HCT116 (cell line): ENCODE measurements at regions not wholly inside any gene's neighbourhood (a gene's known extent, or its start where the extent isn't known, plus 50 kb on each side); places are given as distances from the start of the nearest gene placed in this dataset.

Experiments
- ATAC-seq: fragments of 200-7000 bp; cut with Tn5 transposase; 2 replicates; pipeline ENCODE4 v1.9.1; 2020; ENCODE audit warnings: mild to moderate bottlenecking, moderate library complexity
- BruUV-seq: library from RNA; stranded (reverse); fragments of 400-500 nt; replicated peaks from 2 replicates; lab custom pipeline; 2021; lab: Mats Ljungman, UMichigan
- CTCF ChIA-PET: fragments of 300-600 bp; sonication (Branson Sonifier 250); formaldehyde crosslinking; loops from one replicate; lab custom pipeline; 2021; ENCODE audit warnings: antibody characterized with exemption; lab: Charles Lee
- POLR2A ChIA-PET: fragments of 300-600, 350-600 bp; sonication (Branson Sonifier 250); formaldehyde crosslinking; loops from one replicate; lab custom pipeline; 2021; ENCODE audit warnings: antibody characterized with exemption; lab: Charles Lee
- RAD21 ChIA-PET, 2 experiments: fragments of 300-600 bp; sonication (Branson Sonifier 250); formaldehyde crosslinking; loops; one replicate each; lab custom pipeline; 2023; ENCODE audit warnings: low total read pairs in 2 of 2; ENCODE audit not compliant: uncharacterized antibody in 2 of 2, unreplicated experiment in 2 of 2, low non-redundant PET in 1 of 2; lab: Charles Lee
- DNase-seq: peaks from one replicate; pipeline ENCODE4 v3.0.0-alpha.2; 2010; ENCODE audit warnings: low read depth, low spot score
- H2AFZ ChIP-seq: fragments of 200-600 bp; shearing (Covaris generic), sonication (generic); 2 replicates; pipeline ENCODE4 v1.6.1; 2017; ENCODE audit warnings: low read depth, mixed run types, mixed read lengths, antibody characterized with exemption, low read length; ENCODE audit not compliant: poor library complexity, severe bottlenecking
- H3K27ac ChIP-seq: 2 replicates; pipeline ENCODE4 v1.5.1; 2012; ENCODE audit warnings: low read depth, low read length
- H3K27me3 ChIP-seq: fragments of 200-600 bp; sonication (generic); 2 replicates; pipeline ENCODE4 v1.6.1; 2016; ENCODE audit warnings: mixed run types, low read length, mixed read lengths; ENCODE audit not compliant: insufficient read depth
- H3K36me3 ChIP-seq, 2 experiments: fragments of 200-500 bp in 1 of 2; fragments of 200-600 bp in 1 of 2; sonication (Bioruptor generic) in 1 of 2; sonication (generic) in 1 of 2; 2 replicates each; pipeline versions ENCODE4 v1.5.1 to v1.6.1; 2014 to 2016; ENCODE audit warnings: low read length in 2 of 2, inconsistent platforms in 1 of 2, mixed read lengths in 1 of 2, mixed run types in 1 of 2; ENCODE audit not compliant: insufficient read depth in 2 of 2, control insufficient read depth in 1 of 2
- H3K4me1 ChIP-seq, 2 experiments: fragments of 200-600 bp in 1 of 2; sonication (generic) in 1 of 2; 2 replicates each; pipeline versions ENCODE4 v1.5.1 to v1.6.1; 2012 to 2017; ENCODE audit warnings: low read length in 2 of 2, inconsistent platforms in 1 of 2, mild to moderate bottlenecking in 1 of 2, mixed read lengths in 1 of 2, mixed run types in 1 of 2, moderate library complexity in 1 of 2; ENCODE audit not compliant: insufficient read depth in 2 of 2, control insufficient read depth in 1 of 2
- H3K4me2 ChIP-seq: fragments of 200-600 bp; sonication (generic); 2 replicates; pipeline ENCODE4 v1.6.1; 2017; ENCODE audit warnings: mixed run types, low read length, mixed read lengths
- H3K4me3 ChIP-seq, 2 experiments: fragments of 200-600 bp in 1 of 2; sonication (generic) in 1 of 2; replicated peaks in 1 of 2; 2 replicates each; pipeline ENCODE4 v1.5.1; 2011 to 2016; ENCODE audit warnings: low read length in 2 of 2, control low read depth in 1 of 2, low read depth in 1 of 2, mild to moderate bottlenecking in 1 of 2, mixed read lengths in 1 of 2, mixed run types in 1 of 2
- H3K79me2 ChIP-seq: fragments of 200-600 bp; sonication (generic); 2 replicates; pipeline ENCODE4 v1.6.1; 2017; ENCODE audit warnings: mild to moderate bottlenecking, mixed run types, low read length, moderate library complexity, mixed read lengths; ENCODE audit not compliant: insufficient read depth
- H3K9ac ChIP-seq: fragments of 200-600 bp; sonication (generic); 2 replicates; pipeline ENCODE4 v1.6.1; 2016; ENCODE audit warnings: low read length, mixed read lengths
- H3K9me2 ChIP-seq: fragments of 200-600 bp; sonication (generic), shearing (Covaris generic); 2 replicates; pipeline ENCODE4 v1.6.1; 2017; ENCODE audit warnings: mixed run types, mild to moderate bottlenecking, moderate library complexity; ENCODE audit not compliant: insufficient read depth
- H3K9me3 ChIP-seq, 2 experiments: fragments of 200-500 bp in 1 of 2; fragments of 200-600 bp in 1 of 2; sonication (Bioruptor generic) in 1 of 2; sonication (generic) in 1 of 2; 2 replicates each; pipeline ENCODE4 v1.6.1; 2014 to 2017; ENCODE audit warnings: low read length in 2 of 2, mixed read lengths in 2 of 2, inconsistent platforms in 1 of 2, low read depth in 1 of 2, mild to moderate bottlenecking in 1 of 2, mixed run types in 1 of 2, moderate library complexity in 1 of 2; ENCODE audit not compliant: control insufficient read depth in 1 of 2, insufficient read depth in 1 of 2
- H4K20me1 ChIP-seq: fragments of 200-600 bp; sonication (generic), shearing (Covaris generic); 2 replicates; pipeline ENCODE4 v1.6.1; 2017; ENCODE audit warnings: mixed run types, mild to moderate bottlenecking, moderate library complexity; ENCODE audit not compliant: insufficient read depth
- CEBPB ChIP-seq: IDR thresholded peaks from 2 replicates; pipeline ENCODE4 v1.6.1; 2012; ENCODE audit warnings: low read depth
- EGR1 ChIP-seq: IDR thresholded peaks from 2 replicates; pipeline ENCODE4 v1.6.1; 2012; ENCODE audit warnings: low read depth
- ELF1 ChIP-seq: IDR thresholded peaks from 2 replicates; pipeline ENCODE4 v1.6.1; 2012; ENCODE audit warnings: low read depth, borderline replicate concordance
- EZH2phosphoT487 ChIP-seq: fragments of 200-600 bp; IDR thresholded peaks from 2 replicates; pipeline ENCODE4 v1.6.1; 2018; ENCODE audit warnings: antibody characterized with exemption, borderline replicate concordance
- JUND ChIP-seq: IDR thresholded peaks from 2 replicates; pipeline ENCODE4 v1.6.1; 2012
- MAX ChIP-seq: IDR thresholded peaks from 2 replicates; pipeline ENCODE4 v1.6.1; 2012
- POLR2A ChIP-seq: IDR thresholded peaks from 2 replicates; pipeline ENCODE4 v1.7.0; 2011; ENCODE audit warnings: borderline replicate concordance; ENCODE audit not compliant: insufficient read depth, insufficient read length; ENCODE audit errors: extremely low read depth
- RAD21 ChIP-seq: IDR thresholded peaks from 2 replicates; pipeline ENCODE4 v1.6.1; 2012; ENCODE audit warnings: low read depth, mild to moderate bottlenecking
- REST ChIP-seq: IDR thresholded peaks from 2 replicates; pipeline ENCODE4 v1.6.1; 2012; ENCODE audit warnings: low read depth
- SIN3A ChIP-seq: IDR thresholded peaks from 2 replicates; pipeline ENCODE4 v1.6.1; 2012; ENCODE audit warnings: low read depth
- SP1 ChIP-seq: IDR thresholded peaks from 2 replicates; pipeline ENCODE4 v1.6.1; 2012; ENCODE audit warnings: low read depth
- SRF ChIP-seq: IDR thresholded peaks from 2 replicates; pipeline ENCODE4 v1.6.1; 2012; ENCODE audit warnings: low read depth
- TCF7L2 ChIP-seq: IDR thresholded peaks from 2 replicates; pipeline ENCODE4 v1.7.0; 2011; ENCODE audit warnings: borderline replicate concordance, inconsistent platforms; ENCODE audit not compliant: insufficient read depth, insufficient read length; ENCODE audit errors: extremely low read depth
- YY1 ChIP-seq: IDR thresholded peaks from 2 replicates; pipeline ENCODE4 v1.6.1; 2011; ENCODE audit warnings: low read length, low read depth, moderate library complexity, mild to moderate bottlenecking; ENCODE audit not compliant: insufficient replicate concordance; ENCODE audit errors: extremely low read depth
- ZFX ChIP-seq: fragments of 450-650 bp; IDR thresholded peaks from 2 replicates; pipeline ENCODE4 v1.6.1; 2017
- ZNF274 ChIP-seq: fragments of 200-500 bp; sonication (Bioruptor generic); IDR thresholded peaks from 2 replicates; pipeline ENCODE4 v1.6.1; 2014; ENCODE audit warnings: mild to moderate bottlenecking, low read depth, low read length, inconsistent platforms
- intact Hi-C: fragments of 100-400 bp; cut with micrococcal nuclease; formaldehyde crosslinking; loops from 2 replicates; pipeline ENCODE4 v1.10.0; 2022
- TF ChIP-seq, protein P1 (sequence below): IDR thresholded peaks from 2 replicates; pipeline ENCODE4 v1.6.1; 2012

DNA sequence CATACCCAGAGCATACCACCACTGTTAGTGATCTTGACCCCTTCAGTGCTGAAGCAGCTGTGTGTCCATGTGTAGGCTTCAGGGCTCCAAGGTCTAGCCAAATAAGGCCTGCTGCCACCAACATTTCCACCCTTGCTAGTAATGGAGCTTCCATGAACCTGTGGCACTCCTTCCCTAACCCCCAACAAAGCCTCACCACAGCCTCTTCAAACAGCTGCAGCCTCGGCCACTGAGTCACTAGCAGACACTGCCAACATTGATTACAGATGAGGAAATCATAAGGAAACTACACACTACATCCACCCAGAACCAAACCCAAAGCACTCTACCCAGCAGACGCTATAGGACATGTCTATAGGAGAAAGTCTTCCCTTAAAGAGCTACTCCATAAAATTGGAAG is 610.7 kb downstream of the KCNJ2 start:
- no peak overlapping the region for H3K9ac ChIP-seq
- no peaks in the 10 kb centered on the region for H3K79me2 ChIP-seq
- CTCF ChIA-PET = interaction anchor here (2.0 kb wide), 1 partner anchor 13 kb away, joined by 10 read pairs; no protein-coding TSS in a partner anchor
- ATAC-seq (no peak), DNase-seq (no peak)
- H3K4me2 ChIP-seq = no peak overlapping the region
- no peaks in the 10 kb centered on the region for H3K36me3 ChIP-seq
- RAD21 ChIA-PET = no interaction called here
- H3K4me1 ChIP-seq = no peaks in the 10 kb centered on the region
- no TSS peak for BruUV-seq
- H3K4me3 ChIP-seq = no peak overlapping the region
- H2AFZ ChIP-seq = no peak overlapping the region
- no peak overlapping the region for H3K27ac ChIP-seq
- no peaks in the 10 kb centered on the region for H3K9me2 ChIP-seq
- no peaks in the 10 kb centered on the region for H4K20me1 ChIP-seq
- TF ChIP-seq POLR2A (no peak), SRF (no peak), REST (no peak), SP1 (no peak), JUND (no peak), MAX (no peak)
- TF ChIP-seq, all 23 proteins: peak for 0
- Histone ChIP-seq H3K9me3 (no peaks in the 10 kb centered on the region), H3K27me3 (no peaks in the 10 kb centered on the region)
- POLR2A ChIA-PET = no interaction called here
- intact Hi-C loops = no loop called here

- POLR2A ChIA-PET = no interaction called here
- ATAC-seq (no peak), DNase-seq (no peak)
- CTCF ChIA-PET = interaction anchor here (2.1 kb wide), 1 partner anchor 23 kb away, joined by 7 read pairs; no protein-coding TSS in a partner anchor
- intact Hi-C loops = no loop called here
- no peaks in the 10 kb centered on the region for H3K36me3 ChIP-seq
- no peaks in the 10 kb centered on the region for H3K79me2 ChIP-seq
- BruUV-seq = no TSS peak
- no peak overlapping the region for H3K27ac ChIP-seq
- H3K9me2 ChIP-seq = no peaks in the 10 kb centered on the region
- H3K4me3 ChIP-seq = no peak overlapping the region
- no peaks in the 10 kb centered on the region for H3K9me3 ChIP-seq
- no peak for TF ChIP-seq JUND
- no peak for TF ChIP-seq CEBPB
- TF ChIP-seq EZH2phosphoT487 = no peak
- TF ChIP-seq POLR2A = no peak
- TF ChIP-seq TCF7L2 = no peak
- TF ChIP-seq MAX = no peak
- TF ChIP-seq SIN3A = no peak
- TF ChIP-seq EGR1 = no peak
- TF ChIP-seq ZNF274 = no peak
- TF ChIP-seq YY1 = no peak
- TF ChIP-seq, protein P1, sequence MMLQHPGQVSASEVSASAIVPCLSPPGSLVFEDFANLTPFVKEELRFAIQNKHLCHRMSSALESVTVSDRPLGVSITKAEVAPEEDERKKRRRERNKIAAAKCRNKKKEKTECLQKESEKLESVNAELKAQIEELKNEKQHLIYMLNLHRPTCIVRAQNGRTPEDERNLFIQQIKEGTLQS = no peak
- no peak for TF ChIP-seq RAD21
- no peak for TF ChIP-seq SRF
- no peak for TF ChIP-seq ZFX
- no peak for TF ChIP-seq ELF1
- TF ChIP-seq, all 23 proteins: peak for 0
- no peaks in the 10 kb centered on the region for H3K27me3 ChIP-seq
- no peak overlapping the region for H3K4me2 ChIP-seq
- no peaks in the 10 kb centered on the region for H4K20me1 ChIP-seq
- RAD21 ChIA-PET = no interaction called here
- H3K9ac ChIP-seq = no peak overlapping the region
- H2AFZ ChIP-seq = no peak overlapping the region
- H3K4me1 ChIP-seq = no peaks in the 10 kb centered on the region
Observed at GRCh38 chr17:70786081-70786480, 616.7 kb downstream of the KCNJ2 start.
